ENCODE measurements at regions not wholly inside any gene's neighbourhood (a gene's known extent, or its start where the extent isn't known, plus 50 kb on each side); places are given as distances from the start of the nearest gene placed in this dataset.

DNA sequence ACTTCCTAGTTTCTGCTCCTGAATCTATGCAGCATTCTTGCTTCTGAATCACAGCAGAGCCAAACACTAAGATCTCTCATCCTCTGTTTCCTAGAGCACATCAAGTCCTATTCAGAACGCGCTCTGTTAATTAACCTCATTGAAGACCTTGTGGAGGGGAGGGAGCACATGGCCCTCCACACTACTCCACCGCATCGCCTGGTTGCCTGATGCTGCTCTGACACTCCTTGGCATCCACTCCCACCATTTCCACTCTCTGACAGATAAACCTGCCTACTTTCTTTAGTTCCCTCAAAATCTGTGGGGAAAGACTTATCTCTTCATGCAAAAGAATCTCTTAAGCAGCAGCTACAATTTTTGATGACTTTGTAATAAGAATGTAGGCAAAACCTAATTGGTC is 802.3 kb upstream of the GYPC start:
- TF ChIP-seq, protein P1, sequence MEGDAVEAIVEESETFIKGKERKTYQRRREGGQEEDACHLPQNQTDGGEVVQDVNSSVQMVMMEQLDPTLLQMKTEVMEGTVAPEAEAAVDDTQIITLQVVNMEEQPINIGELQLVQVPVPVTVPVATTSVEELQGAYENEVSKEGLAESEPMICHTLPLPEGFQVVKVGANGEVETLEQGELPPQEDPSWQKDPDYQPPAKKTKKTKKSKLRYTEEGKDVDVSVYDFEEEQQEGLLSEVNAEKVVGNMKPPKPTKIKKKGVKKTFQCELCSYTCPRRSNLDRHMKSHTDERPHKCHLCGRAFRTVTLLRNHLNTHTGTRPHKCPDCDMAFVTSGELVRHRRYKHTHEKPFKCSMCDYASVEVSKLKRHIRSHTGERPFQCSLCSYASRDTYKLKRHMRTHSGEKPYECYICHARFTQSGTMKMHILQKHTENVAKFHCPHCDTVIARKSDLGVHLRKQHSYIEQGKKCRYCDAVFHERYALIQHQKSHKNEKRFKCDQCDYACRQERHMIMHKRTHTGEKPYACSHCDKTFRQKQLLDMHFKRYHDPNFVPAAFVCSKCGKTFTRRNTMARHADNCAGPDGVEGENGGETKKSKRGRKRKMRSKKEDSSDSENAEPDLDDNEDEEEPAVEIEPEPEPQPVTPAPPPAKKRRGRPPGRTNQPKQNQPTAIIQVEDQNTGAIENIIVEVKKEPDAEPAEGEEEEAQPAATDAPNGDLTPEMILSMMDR (IDR thresholded peaks at IDR 0.05; ENCODE audit: low read depth, low read length), result no peak
- no peak overlapping the region for H3K27ac ChIP-seq
- no peak for DNase-seq
- H3K9me3 ChIP-seq (ENCODE audit: severe bottlenecking), result no peaks in the 10 kb centered on the region
- H3K36me3 ChIP-seq, result no peaks in the 10 kb centered on the region
- no peak overlapping the region for H3K4me3 ChIP-seq (ENCODE audit: low read depth, low read length)
- peaks cover 7% of the 10 kb centered on the region for H3K27me3 ChIP-seq (ENCODE audit: insufficient read depth, low read depth, severe bottlenecking)

DNA sequence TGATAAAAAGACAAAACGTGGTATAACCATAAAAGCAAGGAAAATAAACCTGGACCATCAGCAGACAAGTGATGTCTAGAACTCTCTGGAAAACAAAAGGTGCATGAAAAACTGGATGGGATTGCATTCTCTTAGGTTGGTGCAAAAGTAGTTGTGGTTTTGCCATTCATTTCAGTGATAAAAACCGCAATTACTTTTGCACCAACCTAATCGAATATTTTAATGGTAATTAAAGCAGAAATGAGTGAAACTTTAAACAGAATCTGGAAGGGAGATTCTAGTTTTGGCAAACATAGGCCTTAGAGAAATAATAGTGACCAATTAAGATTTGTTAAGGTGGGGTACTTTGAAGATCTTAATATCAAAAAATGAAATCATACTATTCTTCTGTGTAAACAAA is 800.8 kb upstream of the GYPC start:
- Histone ChIP-seq H3K27ac (no peak overlapping the region), H3K36me3 (no peaks in the 10 kb centered on the region), H3K27me3 (ENCODE audit: insufficient read depth, low read depth, severe bottlenecking) (peaks cover 10% of the 10 kb centered on the region), H3K4me3 (ENCODE audit: low read depth, low read length) (no peak overlapping the region), H3K9me3 (ENCODE audit: severe bottlenecking) (no peaks in the 10 kb centered on the region)
- TF ChIP-seq, protein P1 (IDR thresholded peaks at IDR 0.05; ENCODE audit: low read depth, low read length), result no peak
- DNase-seq, result no peak

DNA sequence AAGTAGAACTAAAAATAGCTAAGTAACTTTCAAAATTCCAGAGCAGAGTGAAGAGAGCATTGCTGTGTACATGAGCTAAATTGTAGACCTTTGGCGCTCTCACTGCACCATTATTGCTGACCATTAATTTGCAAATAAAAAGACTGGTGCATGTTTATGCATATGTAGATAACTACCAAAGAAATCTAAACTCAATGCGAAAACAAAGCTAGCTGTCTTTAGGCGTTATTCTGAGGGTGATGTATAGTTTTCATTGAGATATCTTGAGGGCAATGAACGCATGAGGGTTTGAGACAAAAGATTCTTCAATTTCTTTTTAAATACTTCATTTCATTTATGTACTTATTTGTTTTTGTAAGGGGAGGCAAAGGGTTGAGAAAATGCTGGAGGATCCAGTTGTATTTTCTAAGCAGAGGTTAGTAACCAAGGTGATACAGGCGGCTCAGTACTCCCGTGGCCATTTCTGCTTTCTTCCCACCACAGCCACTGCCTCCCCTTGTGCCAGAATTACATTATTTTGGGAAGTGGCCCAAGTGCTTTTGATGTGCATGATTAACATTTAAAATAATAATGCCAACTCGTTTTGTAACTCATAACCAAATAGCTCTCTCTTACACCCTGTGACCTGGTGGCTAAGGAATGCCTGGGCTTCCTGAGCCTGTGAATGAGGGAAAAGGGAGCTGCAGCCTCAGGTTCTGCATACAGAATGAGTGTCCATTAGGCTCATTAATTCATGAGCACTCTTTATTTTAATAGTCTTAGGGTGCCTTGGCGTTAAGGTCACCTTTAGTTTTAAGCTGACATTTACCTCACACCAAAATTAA is 797.8 kb upstream of the GYPC start:
- peaks cover 12% of the 10 kb centered on the region for H3K27me3 ChIP-seq (ENCODE audit: insufficient read depth, low read depth, severe bottlenecking)
- TF ChIP-seq, protein P1 (IDR thresholded peaks at IDR 0.05; ENCODE audit: low read depth, low read length), result no peak

DNA sequence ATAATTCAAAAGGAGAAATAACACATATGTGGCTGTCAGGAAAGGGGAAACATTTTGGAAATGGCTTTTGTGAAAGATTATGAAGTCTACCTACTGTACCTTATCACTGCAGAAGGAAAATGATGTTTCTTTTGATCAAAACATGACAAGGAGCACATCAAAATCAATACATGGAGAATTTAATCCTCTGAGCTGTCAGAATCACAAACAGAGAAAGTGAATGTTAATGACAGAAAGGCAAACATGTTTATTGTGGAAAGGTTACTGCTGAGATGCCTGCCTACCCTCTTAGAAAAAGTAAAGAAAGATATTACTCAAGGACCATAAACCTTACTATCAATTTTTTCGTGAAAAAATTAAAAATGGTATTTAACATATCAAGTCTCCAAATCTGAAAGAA is 794.5 kb upstream of the GYPC start:
- no peaks in the 10 kb centered on the region for H3K9me3 ChIP-seq (ENCODE audit: severe bottlenecking)
- H3K27me3 ChIP-seq (ENCODE audit: insufficient read depth, low read depth, severe bottlenecking), result peaks cover 8% of the 10 kb centered on the region
- H3K36me3 ChIP-seq, result no peaks in the 10 kb centered on the region
- TF ChIP-seq, protein P1 (IDR thresholded peaks at IDR 0.05; ENCODE audit: low read depth, low read length), result no peak
- DNase-seq, result no peak
- no peak overlapping the region for H3K4me3 ChIP-seq (ENCODE audit: low read depth, low read length)
- H3K27ac ChIP-seq, result no peak overlapping the region

More for the DNA sequence above, 797.8 kb upstream of the GYPC start:
- Histone ChIP-seq H3K36me3 (no peaks in the 10 kb centered on the region), H3K27ac (no peak overlapping the region), H3K9me3 (ENCODE audit: severe bottlenecking) (no peaks in the 10 kb centered on the region), H3K4me3 (ENCODE audit: low read depth, low read length) (no peak overlapping the region)
- DNase-seq, result no peak

DNA sequence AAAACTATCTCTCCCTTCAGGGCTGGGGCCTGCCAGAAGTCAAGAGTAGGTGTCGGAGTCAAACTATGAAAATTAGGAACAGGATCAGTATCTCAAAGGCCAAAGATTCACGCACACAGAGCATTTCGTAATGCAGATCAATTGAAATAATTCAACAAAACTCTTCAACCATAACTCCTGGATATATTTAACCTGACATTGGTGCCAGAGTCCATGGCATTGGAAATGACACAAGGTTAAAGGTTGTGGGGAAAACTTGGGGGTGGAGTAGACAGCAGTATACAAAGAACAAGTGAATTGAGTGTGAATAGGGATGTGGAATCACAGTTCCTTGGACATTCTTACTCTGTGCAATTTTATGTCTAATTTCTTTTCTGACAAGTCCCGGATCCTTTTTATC is 788.0 kb upstream of the GYPC start:
- peaks cover 8% of the 10 kb centered on the region for H3K27me3 ChIP-seq (ENCODE audit: insufficient read depth, low read depth, severe bottlenecking)
- TF ChIP-seq, protein P1 (IDR thresholded peaks at IDR 0.05; ENCODE audit: low read depth, low read length), result no peak
- no peak for DNase-seq
- H3K36me3 ChIP-seq, result no peaks in the 10 kb centered on the region
- H3K4me3 ChIP-seq (ENCODE audit: low read depth, low read length), result no peak overlapping the region
- H3K27ac ChIP-seq, result no peak overlapping the region
- no peaks in the 10 kb centered on the region for H3K9me3 ChIP-seq (ENCODE audit: severe bottlenecking)

DNA sequence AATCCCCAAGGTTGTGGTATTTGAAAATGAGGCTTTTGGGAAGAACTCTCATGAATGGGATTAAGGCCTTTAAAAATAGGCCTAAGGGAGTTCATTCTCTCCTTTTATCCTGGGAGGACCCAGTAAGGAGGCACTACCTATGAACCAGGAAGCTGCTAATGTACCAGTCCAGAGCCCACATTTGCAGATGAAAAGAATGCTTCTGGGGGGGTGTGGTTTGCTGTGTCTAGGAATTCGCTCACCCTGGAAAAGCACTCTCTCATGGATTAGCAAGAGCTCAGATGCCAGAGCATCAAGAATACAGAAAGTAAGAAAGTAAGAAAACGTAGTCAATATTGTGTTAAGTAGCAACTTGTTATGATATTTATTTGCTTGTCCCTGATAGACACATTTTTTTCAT is 785.7 kb upstream of the GYPC start:
- Histone ChIP-seq H3K9me3 (ENCODE audit: severe bottlenecking) (no peaks in the 10 kb centered on the region), H3K4me3 (ENCODE audit: low read depth, low read length) (no peak overlapping the region), H3K27ac (no peak overlapping the region), H3K36me3 (no peaks in the 10 kb centered on the region), H3K27me3 (ENCODE audit: insufficient read depth, low read depth, severe bottlenecking) (peaks cover 14% of the 10 kb centered on the region)
- no peak for DNase-seq
- TF ChIP-seq, protein P1 (IDR thresholded peaks at IDR 0.05; ENCODE audit: low read depth, low read length), result no peak
